Naive thymus-derived CD4-positive, alpha-beta T cell (primary cell): ENCODE measurements at regions not wholly inside any gene's neighbourhood (a gene's known extent, or its start where the extent isn't known, plus 50 kb on each side); places are given as distances from the start of the nearest gene placed in this dataset.

ENCODE experiments used
- ATAC-seq: fragments of 150-1000 bp; cut with Tn5 transposase; 2 replicates; pipeline ENCODE4 v1.10.0; 2021; ENCODE audit warnings: mild to moderate bottlenecking, moderate library complexity
- CTCF ChIA-PET: fragments of 350-600 bp; sonication (Branson Sonifier 250); formaldehyde crosslinking; loops from one replicate; lab custom pipeline; 2021; ENCODE audit warnings: antibody characterized with exemption; lab: Charles Lee
- POLR2A ChIA-PET: fragments of 350-600 bp; sonication (Branson Sonifier 250); formaldehyde crosslinking; loops from one replicate; lab custom pipeline; 2021; ENCODE audit warnings: antibody characterized with exemption, inconsistent platforms; lab: Charles Lee
- DNase-seq, 9 donors: peaks; one replicate each; pipeline versions ENCODE4 v3.0.0 to v3.0.0-alpha.2; 2020 to 2022; ENCODE audit warnings: mixed read lengths in 1 of 9
- H3K27ac ChIP-seq: one replicate; pipeline ENCODE4 v1.7.0; 2013; ENCODE audit warnings: mild to moderate bottlenecking, low read depth, low read length, moderate library complexity
- H3K27me3 ChIP-seq, 2 donors: one replicate each; pipeline ENCODE4 v1.7.0; 2013; ENCODE audit warnings: low read length in 2 of 2, mild to moderate bottlenecking in 2 of 2, moderate library complexity in 2 of 2; ENCODE audit not compliant: control insufficient read depth in 2 of 2, insufficient read depth in 2 of 2
- H3K36me3 ChIP-seq, 3 experiments: 1 replicate in 2 of 3; 2 replicates in 1 of 3; pipeline ENCODE4 v1.7.0; 2013; ENCODE audit warnings: low read length in 3 of 3, mild to moderate bottlenecking in 3 of 3, moderate library complexity in 1 of 3; ENCODE audit not compliant: insufficient read depth in 3 of 3, control insufficient read depth in 2 of 3
- H3K4me1 ChIP-seq, 2 donors: one replicate each; pipeline ENCODE4 v1.7.0; 2013; ENCODE audit warnings: low read length in 2 of 2, mild to moderate bottlenecking in 2 of 2, moderate library complexity in 1 of 2; ENCODE audit not compliant: control insufficient read depth in 2 of 2, insufficient read depth in 2 of 2
- H3K4me3 ChIP-seq: 2 replicates; pipeline ENCODE4 v1.7.0; 2013; ENCODE audit warnings: mild to moderate bottlenecking, low read length
- H3K9me3 ChIP-seq, 3 experiments: 1 replicate in 2 of 3; 2 replicates in 1 of 3; pipeline ENCODE4 v1.7.0; 2013; ENCODE audit warnings: low read length in 3 of 3; ENCODE audit not compliant: control insufficient read depth in 2 of 3
- H3K27ac Mint-ChIP-seq, 9 donors: one replicate each; pipeline ENCODE4 v1.8.0; 2020 to 2022; ENCODE audit warnings: mixed read lengths in 9 of 9, mild to moderate bottlenecking in 8 of 9, moderate library complexity in 5 of 9, inconsistent platforms in 2 of 9
- H3K27me3 Mint-ChIP-seq, 5 donors: one replicate each; pipeline ENCODE4 v1.8.0; 2021 to 2022; ENCODE audit warnings: mixed read lengths in 5 of 5, mild to moderate bottlenecking in 1 of 5
- H3K36me3 Mint-ChIP-seq, 5 donors: one replicate each; pipeline ENCODE4 v1.8.0; 2020 to 2022; ENCODE audit warnings: mixed read lengths in 5 of 5, mild to moderate bottlenecking in 3 of 5, inconsistent platforms in 1 of 5
- H3K4me1 Mint-ChIP-seq, 7 donors: one replicate each; pipeline ENCODE4 v1.8.0; 2020 to 2022; ENCODE audit warnings: mixed read lengths in 7 of 7, mild to moderate bottlenecking in 3 of 7, inconsistent platforms in 1 of 7
- H3K4me3 Mint-ChIP-seq, 10 donors: one replicate each; pipeline ENCODE4 v1.8.0; 2020 to 2022; ENCODE audit warnings: mild to moderate bottlenecking in 10 of 10, mixed read lengths in 10 of 10, moderate library complexity in 6 of 10, inconsistent platforms in 2 of 10
- H3K9me3 Mint-ChIP-seq, 11 donors: one replicate each; pipeline ENCODE4 v1.8.0; 2020 to 2022; ENCODE audit warnings: mixed read lengths in 11 of 11, mild to moderate bottlenecking in 4 of 11, inconsistent platforms in 1 of 11, moderate library complexity in 1 of 11
- intact Hi-C, 2 donors: fragments of 100-400 bp; cut with micrococcal nuclease; formaldehyde crosslinking; loops; one replicate each; pipeline ENCODE4 v1.15.1; 2023

GRCh38 chr2:47660168-47660567 is 89.4 kb upstream of the KCNK12 start:
- Histone ChIP-seq H3K27ac (no peak overlapping the region), H3K4me1 (no peaks in the 10 kb centered on the region), H3K36me3 (no peaks in the 10 kb centered on the region), H3K27me3 (no peaks in the 10 kb centered on the region), H3K9me3 (no peaks in the 10 kb centered on the region), H3K4me3 (no peak overlapping the region)
- ChIA-PET CTCF (no interaction called here), POLR2A (no interaction called here)
- intact Hi-C loops: no loop called here
- H3K4me1 Mint-ChIP-seq: no peaks in the 10 kb centered on the region
- no peak for DNase-seq
- ATAC-seq: no peak
- H3K4me3 Mint-ChIP-seq: no peak overlapping the region
- H3K36me3 Mint-ChIP-seq: no peaks in the 10 kb centered on the region
- no peaks in the 10 kb centered on the region for H3K9me3 Mint-ChIP-seq
- peaks cover 0 to 2% (median 0%) of the 10 kb centered on the region in 5 donors for H3K27me3 Mint-ChIP-seq
- no peak overlapping the region for H3K27ac Mint-ChIP-seq

- Histone ChIP-seq H3K9me3 (no peaks in the 10 kb centered on the region), H3K36me3 (no peaks in the 10 kb centered on the region), H3K4me3 (no peak overlapping the region), H3K4me1 (no peaks in the 10 kb centered on the region), H3K27me3 (no peaks in the 10 kb centered on the region), H3K27ac (no peak overlapping the region)
- H3K36me3 Mint-ChIP-seq: no peaks in the 10 kb centered on the region
- peaks cover 0 to under 1% (median 0%) of the 10 kb centered on the region in 5 donors for H3K27me3 Mint-ChIP-seq
- no peak overlapping the region for H3K27ac Mint-ChIP-seq
- CTCF ChIA-PET: no interaction called here
- H3K4me3 Mint-ChIP-seq: no peak overlapping the region
- H3K9me3 Mint-ChIP-seq: no peaks in the 10 kb centered on the region
- intact Hi-C loops: no loop called here
- no peak for ATAC-seq
- POLR2A ChIA-PET: no interaction called here
- H3K4me1 Mint-ChIP-seq: no peaks in the 10 kb centered on the region
- no peak for DNase-seq
Measured at GRCh38 chr2:47658646-47659320, 88.0 kb upstream of the KCNK12 start.

GRCh38 chr2:47657886-47658489 is 87.2 kb upstream of the KCNK12 start:
- H3K9me3 ChIP-seq: no peaks in the 10 kb centered on the region
- no peaks in the 10 kb centered on the region for H3K27me3 ChIP-seq
- CTCF ChIA-PET: no interaction called here
- DNase-seq (no peak), ATAC-seq (no peak)
- Mint-ChIP-seq H3K4me3 (no peak overlapping the region), H3K9me3 (no peaks in the 10 kb centered on the region), H3K4me1 (no peaks in the 10 kb centered on the region), H3K27me3 (no peaks in the 10 kb centered on the region), H3K36me3 (no peaks in the 10 kb centered on the region), H3K27ac (no peak overlapping the region)
- intact Hi-C loops: no loop called here
- H3K4me1 ChIP-seq: no peaks in the 10 kb centered on the region
- no peak overlapping the region for H3K4me3 ChIP-seq
- no peaks in the 10 kb centered on the region for H3K36me3 ChIP-seq
- no peak overlapping the region for H3K27ac ChIP-seq
- POLR2A ChIA-PET: no interaction called here

GRCh38 chr2:47656715-47657600 is 86.2 kb upstream of the KCNK12 start:
- H3K27ac Mint-ChIP-seq: no peak overlapping the region
- no peak overlapping the region for H3K4me3 ChIP-seq
- no peaks in the 10 kb centered on the region for H3K9me3 Mint-ChIP-seq
- no peak overlapping the region for H3K4me3 Mint-ChIP-seq
- no peaks in the 10 kb centered on the region for H3K4me1 ChIP-seq
- H3K4me1 Mint-ChIP-seq: no peaks in the 10 kb centered on the region
- intact Hi-C loops: no loop called here
- peaks cover 0 to 6% (median 0%) of the 10 kb centered on the region in 5 donors for H3K27me3 Mint-ChIP-seq
- ChIA-PET POLR2A (no interaction called here), CTCF (no interaction called here)
- DNase-seq (no peak), ATAC-seq (no peak)
- H3K36me3 Mint-ChIP-seq: no peaks in the 10 kb centered on the region
- no peak overlapping the region for H3K27ac ChIP-seq
- H3K27me3 ChIP-seq: no peaks in the 10 kb centered on the region
- no peaks in the 10 kb centered on the region for H3K9me3 ChIP-seq
- H3K36me3 ChIP-seq: no peaks in the 10 kb centered on the region

- H3K4me3 Mint-ChIP-seq: no peak overlapping the region
- Histone ChIP-seq H3K4me1 (no peaks in the 10 kb centered on the region), H3K36me3 (no peaks in the 10 kb centered on the region), H3K9me3 (no peaks in the 10 kb centered on the region), H3K4me3 (no peak overlapping the region), H3K27ac (no peak overlapping the region), H3K27me3 (no peaks in the 10 kb centered on the region)
- no peak overlapping the region for H3K27ac Mint-ChIP-seq
- no peaks in the 10 kb centered on the region for H3K4me1 Mint-ChIP-seq
- ATAC-seq (no peak), DNase-seq (no peak)
- H3K36me3 Mint-ChIP-seq: no peaks in the 10 kb centered on the region
- ChIA-PET CTCF (no interaction called here), POLR2A (no interaction called here)
- H3K9me3 Mint-ChIP-seq: no peaks in the 10 kb centered on the region
- intact Hi-C loops: no loop called here
- peaks cover 0 to 8% (median 0%) of the 10 kb centered on the region in 5 donors for H3K27me3 Mint-ChIP-seq
Measured at GRCh38 chr2:47655563-47655880, 84.7 kb upstream of the KCNK12 start.

- no peaks in the 10 kb centered on the region for H3K36me3 Mint-ChIP-seq
Measured at GRCh38 chr2:47654790-47655562, 84.2 kb upstream of the KCNK12 start.

More at GRCh38 chr2:47654790-47655562, 84.2 kb upstream of the KCNK12 start:
- DNase-seq: no peak
- Histone ChIP-seq H3K36me3 (no peaks in the 10 kb centered on the region), H3K27me3 (no peaks in the 10 kb centered on the region), H3K27ac (no peak overlapping the region), H3K4me1 (no peaks in the 10 kb centered on the region), H3K4me3 (no peak overlapping the region), H3K9me3 (no peaks in the 10 kb centered on the region)
- intact Hi-C loops: no loop called here
- Mint-ChIP-seq H3K4me1 (no peaks in the 10 kb centered on the region), H3K27ac (no peak overlapping the region), H3K27me3 (peaks cover 0 to 10% (median 0%) of the 10 kb centered on the region in 5 donors), H3K4me3 (no peak overlapping the region), H3K9me3 (no peaks in the 10 kb centered on the region)
- peak; percentile 11 for ATAC-seq
- ChIA-PET POLR2A (interaction anchor here (0.6 kb wide), 1 partner anchor 13 kb away, joined by 5 read pairs; no protein-coding TSS in a partner anchor), CTCF (no interaction called here)
